SK-N-SH (cell line): ENCODE measurements at regions not wholly inside any gene's neighbourhood (a gene's known extent, or its start where the extent isn't known, plus 50 kb on each side); places are given as distances from the start of the nearest gene placed in this dataset.

ENCODE experiments used
- CTCF ChIA-PET: fragments of 300-600, 350-600 bp; formaldehyde crosslinking; extraction: SDS; loops from one replicate; lab custom pipeline; 2021; lab: Yijun Ruan, JAX
- POLR2A ChIA-PET: fragments of 350-600 bp; sonication (Branson Sonifier 250); formaldehyde crosslinking; extraction: SDS; loops from one replicate; lab custom pipeline; 2020; ENCODE audit warnings: antibody characterized with exemption, inconsistent platforms; lab: Yijun Ruan, JAX
- DNase-seq: peaks from one replicate; pipeline ENCODE4 v3.0.0; 2012
- H2AFZ ChIP-seq: fragments of 200-600 bp; sonication (generic); 2 replicates; pipeline ENCODE4 v1.8.1; 2016; ENCODE audit warnings: antibody characterized with exemption, mild to moderate bottlenecking, low read depth
- H3F3A ChIP-seq: fragments of 200-600 bp; sonication (generic); replicated peaks from 2 replicates; pipeline ENCODE3; 2016; ENCODE audit warnings: antibody characterized with exemption, mild to moderate bottlenecking; ENCODE audit not compliant: insufficient read depth
- H3K27ac ChIP-seq, 2 experiments: fragments of 200-500 bp in 1 of 2; fragments of 200-600 bp in 1 of 2; sonication (Bioruptor generic) in 1 of 2; sonication (generic), shearing (Covaris generic) in 1 of 2; 2 replicates each; pipeline versions ENCODE4 v1.5.1 to v1.6.1; 2014 to 2016; ENCODE audit warnings: low read depth in 2 of 2, inconsistent platforms in 1 of 2, low read length in 1 of 2, mild to moderate bottlenecking in 1 of 2, mixed read lengths in 1 of 2
- H3K27me3 ChIP-seq: fragments of 200-600 bp; sonication (generic), shearing (Covaris generic); 2 replicates; pipeline ENCODE4 v1.6.1; 2016; ENCODE audit warnings: mixed run types; ENCODE audit not compliant: insufficient read depth
- H3K36me3 ChIP-seq, 2 experiments: fragments of 200-500 bp in 1 of 2; fragments of 200-600 bp in 1 of 2; sonication (Bioruptor generic) in 1 of 2; sonication (generic) in 1 of 2; replicated peaks in 1 of 2; 2 replicates each; pipeline versions ENCODE3 to v1.5.1; 2014 to 2016; ENCODE audit warnings: low read length in 1 of 2, mild to moderate bottlenecking in 1 of 2; ENCODE audit not compliant: insufficient read depth in 2 of 2, control insufficient read depth in 1 of 2
- H3K4me1 ChIP-seq, 2 experiments: fragments of 200-500 bp in 1 of 2; fragments of 200-600 bp in 1 of 2; sonication (Bioruptor generic) in 1 of 2; sonication (generic), shearing (Covaris generic) in 1 of 2; 2 replicates each; pipeline versions ENCODE4 v1.5.1 to v1.6.1; 2014 to 2016; ENCODE audit warnings: low read depth in 1 of 2, low read length in 1 of 2, mixed run types in 1 of 2; ENCODE audit not compliant: insufficient read depth in 2 of 2, control insufficient read depth in 1 of 2
- H3K4me2 ChIP-seq: fragments of 200-600 bp; sonication (generic), shearing (Covaris generic); 2 replicates; pipeline ENCODE4 v1.6.1; 2017; ENCODE audit warnings: mixed run types
- H3K4me3 ChIP-seq, 2 experiments: fragments of 200-500 bp in 1 of 2; fragments of 200-600 bp in 1 of 2; sonication (Bioruptor generic) in 1 of 2; sonication (generic), shearing (Covaris generic) in 1 of 2; 2 replicates each; pipeline versions ENCODE4 v1.5.1 to v1.8.1; 2014 to 2016; ENCODE audit warnings: low read depth in 2 of 2, inconsistent platforms in 1 of 2, low read length in 1 of 2, mild to moderate bottlenecking in 1 of 2, mixed read lengths in 1 of 2, moderate library complexity in 1 of 2
- H3K79me2 ChIP-seq: fragments of 200-600 bp; sonication (generic); 2 replicates; pipeline ENCODE4 v1.8.1; 2017; ENCODE audit warnings: mild to moderate bottlenecking; ENCODE audit not compliant: insufficient read depth
- H3K9ac ChIP-seq: fragments of 200-600 bp; sonication (generic); 2 replicates; pipeline ENCODE4 v1.6.1; 2017; ENCODE audit warnings: mixed run types
- H3K9me2 ChIP-seq: fragments of 200-600 bp; sonication (generic); 2 replicates; pipeline ENCODE4 v1.6.1; 2017; ENCODE audit warnings: mixed run types
- H3K9me3 ChIP-seq: fragments of 200-600 bp; sonication (generic); 2 replicates; pipeline ENCODE4 v1.6.1; 2017; ENCODE audit warnings: mixed run types, mild to moderate bottlenecking, moderate library complexity
- H4K20me1 ChIP-seq: fragments of 200-600 bp; sonication (generic); 2 replicates; pipeline ENCODE4 v1.6.1; 2017; ENCODE audit warnings: mild to moderate bottlenecking, mixed run types; ENCODE audit not compliant: insufficient read depth
- CHD2 ChIP-seq: fragments of 150-350 bp; IDR thresholded peaks from 2 replicates; pipeline ENCODE4 v1.6.1; 2018; ENCODE audit warnings: low read length; ENCODE audit not compliant: partially characterized antibody
- ELF1 ChIP-seq: IDR thresholded peaks from 2 replicates; pipeline ENCODE4 v1.4.0; 2012
- EZH2phosphoT487 ChIP-seq: fragments of 200-600 bp; sonication (generic); IDR thresholded peaks from 2 replicates; pipeline ENCODE4 v1.6.1; 2017; ENCODE audit warnings: low read depth, mixed run types, mild to moderate bottlenecking, antibody characterized with exemption, moderate library complexity, borderline replicate concordance
- FOSL2 ChIP-seq: IDR thresholded peaks from 2 replicates; pipeline ENCODE4 v1.4.0; 2012; ENCODE audit warnings: low read depth, mild to moderate bottlenecking, moderate library complexity, borderline replicate concordance
- FOXJ3 ChIP-seq: sonication (generic); formaldehyde crosslinking; IDR thresholded peaks from 2 replicates; pipeline ENCODE4 v1.5.1; 2020; ENCODE audit warnings: mild to moderate bottlenecking, missing genetic modification reagents
- FOXM1 ChIP-seq: IDR thresholded peaks from 2 replicates; pipeline ENCODE4 v1.4.0; 2012; ENCODE audit warnings: low read depth, mild to moderate bottlenecking
- MEF2A ChIP-seq: IDR thresholded peaks from 2 replicates; pipeline ENCODE4 v1.4.0; 2012; ENCODE audit warnings: low read depth, borderline replicate concordance
- MXI1 ChIP-seq: IDR thresholded peaks from 2 replicates; pipeline ENCODE4 v1.6.1; 2012; ENCODE audit warnings: mild to moderate bottlenecking, low read depth, low read length, improper control_type of control experiment
- NRF1 ChIP-seq: IDR thresholded peaks from 2 replicates; pipeline ENCODE4 v1.6.1; 2012; ENCODE audit warnings: low read depth, mild to moderate bottlenecking, low read length
- RCOR1 ChIP-seq: fragments of 150-350 bp; IDR thresholded peaks from 2 replicates; pipeline ENCODE4 v1.6.1; 2017; ENCODE audit warnings: antibody characterized with exemption, low read length
- SIN3A ChIP-seq: IDR thresholded peaks from 2 replicates; pipeline ENCODE4 v1.6.1; 2012; ENCODE audit warnings: low read depth, mild to moderate bottlenecking, low read length, moderate library complexity, borderline replicate concordance
- TAF1 ChIP-seq: IDR thresholded peaks from 2 replicates; pipeline ENCODE4 v1.6.1; 2012; ENCODE audit warnings: low read depth, mild to moderate bottlenecking, low read length, moderate library complexity, borderline replicate concordance
- TEAD4 ChIP-seq: IDR thresholded peaks from 2 replicates; pipeline ENCODE4 v1.4.0; 2012; ENCODE audit warnings: mild to moderate bottlenecking, borderline replicate concordance; ENCODE audit not compliant: insufficient read depth
- ZBTB33 ChIP-seq: IDR thresholded peaks from 2 replicates; pipeline ENCODE4 v1.4.0; 2012; ENCODE audit warnings: low read depth, borderline replicate concordance
- WGBS: methylation state at CpG from one replicate; pipeline ENCODE4 v1.1.6; 2017; ENCODE audit warnings: low lambda C conversion rate; 5-methylcytosine and 5-hydroxymethylcytosine counted together
- TF ChIP-seq, protein P1 (sequence below): IDR thresholded peaks from 2 replicates; pipeline ENCODE4 v1.6.1; 2012; ENCODE audit warnings: mild to moderate bottlenecking, low read depth, low read length, moderate library complexity
- TF ChIP-seq, protein P2 (sequence below): IDR thresholded peaks from 2 replicates; pipeline ENCODE4 v1.4.0; 2012; ENCODE audit warnings: low read depth, borderline replicate concordance

GRCh38 chr13:27001705-27002104 is 169.9 kb downstream of the USP12 start:
- Histone ChIP-seq H3K27ac (no peak overlapping the region), H2AFZ (no peak overlapping the region), H3K4me3 (no peak overlapping the region), H3K9ac (no peak overlapping the region), H4K20me1 (no peaks in the 10 kb centered on the region), H3K9me3 (no peaks in the 10 kb centered on the region), H3K4me2 (no peak overlapping the region), H3K36me3 (no peaks in the 10 kb centered on the region), H3K4me1 (peaks cover 0 to 4% of the 10 kb centered on the region in 2 experiments; a peak in 1 of 4 replicates), H3K9me2 (no peaks in the 10 kb centered on the region), H3F3A (no peaks in the 10 kb centered on the region), H3K27me3 (no peaks in the 10 kb centered on the region), H3K79me2 (no peaks in the 10 kb centered on the region)
- ChIA-PET CTCF (interaction anchor here (0.9 to 3.9 kb wide), 3 partner anchors 16 to 360 kb away, joined by 3 to 13 read pairs (median 3); no protein-coding TSS in a partner anchor), POLR2A (no interaction called here)
- no peak for DNase-seq
- no peak for TF ChIP-seq ZBTB33
- no peak for TF ChIP-seq FOXJ3 (CRISPR knock-in tag)
- no peak for TF ChIP-seq FOXM1
- no peak for TF ChIP-seq MEF2A
- TF ChIP-seq, protein P1, sequence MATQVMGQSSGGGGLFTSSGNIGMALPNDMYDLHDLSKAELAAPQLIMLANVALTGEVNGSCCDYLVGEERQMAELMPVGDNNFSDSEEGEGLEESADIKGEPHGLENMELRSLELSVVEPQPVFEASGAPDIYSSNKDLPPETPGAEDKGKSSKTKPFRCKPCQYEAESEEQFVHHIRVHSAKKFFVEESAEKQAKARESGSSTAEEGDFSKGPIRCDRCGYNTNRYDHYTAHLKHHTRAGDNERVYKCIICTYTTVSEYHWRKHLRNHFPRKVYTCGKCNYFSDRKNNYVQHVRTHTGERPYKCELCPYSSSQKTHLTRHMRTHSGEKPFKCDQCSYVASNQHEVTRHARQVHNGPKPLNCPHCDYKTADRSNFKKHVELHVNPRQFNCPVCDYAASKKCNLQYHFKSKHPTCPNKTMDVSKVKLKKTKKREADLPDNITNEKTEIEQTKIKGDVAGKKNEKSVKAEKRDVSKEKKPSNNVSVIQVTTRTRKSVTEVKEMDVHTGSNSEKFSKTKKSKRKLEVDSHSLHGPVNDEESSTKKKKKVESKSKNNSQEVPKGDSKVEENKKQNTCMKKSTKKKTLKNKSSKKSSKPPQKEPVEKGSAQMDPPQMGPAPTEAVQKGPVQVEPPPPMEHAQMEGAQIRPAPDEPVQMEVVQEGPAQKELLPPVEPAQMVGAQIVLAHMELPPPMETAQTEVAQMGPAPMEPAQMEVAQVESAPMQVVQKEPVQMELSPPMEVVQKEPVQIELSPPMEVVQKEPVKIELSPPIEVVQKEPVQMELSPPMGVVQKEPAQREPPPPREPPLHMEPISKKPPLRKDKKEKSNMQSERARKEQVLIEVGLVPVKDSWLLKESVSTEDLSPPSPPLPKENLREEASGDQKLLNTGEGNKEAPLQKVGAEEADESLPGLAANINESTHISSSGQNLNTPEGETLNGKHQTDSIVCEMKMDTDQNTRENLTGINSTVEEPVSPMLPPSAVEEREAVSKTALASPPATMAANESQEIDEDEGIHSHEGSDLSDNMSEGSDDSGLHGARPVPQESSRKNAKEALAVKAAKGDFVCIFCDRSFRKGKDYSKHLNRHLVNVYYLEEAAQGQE: no peak
- TF ChIP-seq FOSL2: no peak
- TF ChIP-seq, protein P2, sequence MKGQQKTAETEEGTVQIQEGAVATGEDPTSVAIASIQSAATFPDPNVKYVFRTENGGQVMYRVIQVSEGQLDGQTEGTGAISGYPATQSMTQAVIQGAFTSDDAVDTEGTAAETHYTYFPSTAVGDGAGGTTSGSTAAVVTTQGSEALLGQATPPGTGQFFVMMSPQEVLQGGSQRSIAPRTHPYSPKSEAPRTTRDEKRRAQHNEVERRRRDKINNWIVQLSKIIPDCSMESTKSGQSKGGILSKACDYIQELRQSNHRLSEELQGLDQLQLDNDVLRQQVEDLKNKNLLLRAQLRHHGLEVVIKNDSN: no peak
- no peak for TF ChIP-seq CHD2
- no peak for TF ChIP-seq ELF1
- no peak for TF ChIP-seq RCOR1
- no peak for TF ChIP-seq NRF1
- TF ChIP-seq TAF1: no peak
- TF ChIP-seq EZH2phosphoT487: no peak
- no peak for TF ChIP-seq MXI1
- no peak for TF ChIP-seq SIN3A
- TF ChIP-seq TEAD4: no peak
- no CpG with 5 or more reads among the region's 6 CpGs for WGBS
